IMR-90 (cell line): ENCODE measurements at regions not wholly inside any gene's neighbourhood (a gene's known extent, or its start where the extent isn't known, plus 50 kb on each side); places are given as distances from the start of the nearest gene placed in this dataset.

Experiments used
- BHLHE40 ChIP-seq: fragments of 150-350 bp; IDR thresholded peaks from 2 replicates; pipeline ENCODE4 v1.6.1; 2016; ENCODE audit warnings: mild to moderate bottlenecking, low read depth, low read length
- CEBPB ChIP-seq: IDR thresholded peaks from 2 replicates; pipeline ENCODE4 v1.6.1; 2012; ENCODE audit warnings: low read depth, low read length, improper control_type of control experiment
- CHD1 ChIP-seq: IDR thresholded peaks from 2 replicates; pipeline ENCODE4 v1.6.1; 2012; ENCODE audit warnings: low read depth, low read length, improper control_type of control experiment
- CTCF ChIP-seq: conservative IDR thresholded peaks from 2 replicates; pipeline ENCODE4 v1.5.1; 2012; ENCODE audit warnings: mild to moderate bottlenecking, low read depth, low read length, improper control_type of control experiment
- MAZ ChIP-seq: IDR thresholded peaks from 2 replicates; pipeline ENCODE4 v1.6.1; 2012; ENCODE audit warnings: low read depth, mild to moderate bottlenecking, low read length, improper control_type of control experiment, moderate library complexity, borderline replicate concordance
- MXI1 ChIP-seq: IDR thresholded peaks from 2 replicates; pipeline ENCODE4 v1.6.1; 2012; ENCODE audit warnings: low read depth, mild to moderate bottlenecking, low read length, moderate library complexity, borderline replicate concordance
- NFE2L2 ChIP-seq: fragments of 150-350 bp; IDR thresholded peaks from 2 replicates; pipeline ENCODE4 v1.6.1; 2016; ENCODE audit warnings: low read depth, mild to moderate bottlenecking, low read length
- POLR2A ChIP-seq: IDR thresholded peaks from 2 replicates; pipeline ENCODE4 v1.6.1; 2012; ENCODE audit warnings: mild to moderate bottlenecking, low read depth, low read length
- RAD21 ChIP-seq: IDR thresholded peaks from 2 replicates; pipeline ENCODE4 v1.6.1; 2012; ENCODE audit warnings: low read length, improper control_type of control experiment
- RCOR1 ChIP-seq: IDR thresholded peaks from 2 replicates; pipeline ENCODE4 v1.6.1; 2012; ENCODE audit warnings: mild to moderate bottlenecking, low read length, improper control_type of control experiment; ENCODE audit not compliant: insufficient replicate concordance
- RFX5 ChIP-seq: IDR thresholded peaks from 2 replicates; pipeline ENCODE4 v1.8.0; 2012; ENCODE audit warnings: low read depth, mild to moderate bottlenecking, low read length, moderate library complexity
- SMC3 ChIP-seq: fragments of 150-350 bp; IDR thresholded peaks from 2 replicates; pipeline ENCODE4 v1.6.1; 2016; ENCODE audit warnings: low read depth, mild to moderate bottlenecking, antibody characterized with exemption, low read length, moderate library complexity
- TF ChIP-seq, protein P1 (sequence below): fragments of 150-350 bp; IDR thresholded peaks from 2 replicates; pipeline ENCODE4 v1.6.1; 2016; ENCODE audit warnings: low read depth, mild to moderate bottlenecking, low read length, moderate library complexity, borderline replicate concordance

DNA sequence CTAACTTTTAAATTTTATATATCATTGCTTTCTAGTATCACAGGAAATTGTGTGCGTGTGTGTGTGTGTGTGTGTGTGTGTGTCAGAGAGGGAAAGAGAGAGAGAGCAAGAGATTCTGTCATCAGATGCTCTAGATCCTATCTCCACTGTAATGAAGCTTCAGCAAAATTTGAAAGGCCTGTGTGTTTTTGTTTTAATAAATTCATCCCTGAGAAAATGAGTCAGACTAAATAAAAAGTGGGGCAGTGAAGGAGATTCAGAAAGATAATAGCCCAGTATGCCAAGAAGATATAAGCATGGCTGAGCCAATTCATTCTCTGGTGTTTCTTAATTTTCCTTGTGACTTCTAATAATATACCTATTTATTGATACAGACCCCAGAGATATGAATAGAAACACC is 184.2 kb upstream of the TMEM196 start:
- no peak for TF ChIP-seq CTCF
- TF ChIP-seq MAZ, result no peak
- no peak for TF ChIP-seq CEBPB
- TF ChIP-seq BHLHE40, result no peak
- no peak for TF ChIP-seq CHD1
- no peak for TF ChIP-seq POLR2A
- TF ChIP-seq RFX5, result no peak
- TF ChIP-seq, protein P1, sequence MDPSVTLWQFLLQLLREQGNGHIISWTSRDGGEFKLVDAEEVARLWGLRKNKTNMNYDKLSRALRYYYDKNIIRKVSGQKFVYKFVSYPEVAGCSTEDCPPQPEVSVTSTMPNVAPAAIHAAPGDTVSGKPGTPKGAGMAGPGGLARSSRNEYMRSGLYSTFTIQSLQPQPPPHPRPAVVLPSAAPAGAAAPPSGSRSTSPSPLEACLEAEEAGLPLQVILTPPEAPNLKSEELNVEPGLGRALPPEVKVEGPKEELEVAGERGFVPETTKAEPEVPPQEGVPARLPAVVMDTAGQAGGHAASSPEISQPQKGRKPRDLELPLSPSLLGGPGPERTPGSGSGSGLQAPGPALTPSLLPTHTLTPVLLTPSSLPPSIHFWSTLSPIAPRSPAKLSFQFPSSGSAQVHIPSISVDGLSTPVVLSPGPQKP, result no peak
- no peak for TF ChIP-seq RCOR1
- TF ChIP-seq NFE2L2, result no peak
- no peak for TF ChIP-seq RAD21
- TF ChIP-seq MXI1, result no peak
- no peak for TF ChIP-seq SMC3
